ENCODE measurements at regions not wholly inside any gene's neighbourhood (a gene's known extent, or its start where the extent isn't known, plus 50 kb on each side); places are given as distances from the start of the nearest gene placed in this dataset.

DNA sequence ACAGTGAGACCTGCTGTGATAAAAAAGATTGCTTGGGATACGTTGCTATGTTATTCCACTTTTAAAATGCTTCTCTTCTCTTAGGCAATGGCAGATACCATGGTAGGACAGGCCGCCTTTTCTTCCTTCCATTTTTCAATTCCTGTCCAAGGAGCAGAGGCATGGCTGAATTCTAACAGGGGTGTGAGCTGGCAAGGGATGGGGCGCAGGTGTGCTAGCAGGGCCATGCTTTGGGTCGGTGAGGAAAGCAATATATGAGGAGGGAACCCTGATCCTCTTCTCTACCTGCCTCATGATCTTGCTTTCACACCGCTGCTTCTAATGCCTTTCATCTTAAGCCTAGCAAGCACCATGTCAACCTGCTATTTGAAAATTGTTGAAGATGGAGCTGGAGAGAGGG is 225.0 kb downstream of the KATNAL1 start:
- H3K27me3 ChIP-seq (ENCODE audit: control insufficient read depth, insufficient read depth, low read length): no peaks in the 10 kb centered on the region
- TF ChIP-seq CTCF (IDR thresholded peaks at IDR 0.05; ENCODE audit: insufficient read depth, low read length, poor library complexity, severe bottlenecking): no peak
- no peaks in the 10 kb centered on the region for H3K36me3 ChIP-seq (ENCODE audit: control insufficient read depth, insufficient read depth, low read length)
- H3K4me3 ChIP-seq (ENCODE audit: low read depth, low read length): no peak overlapping the region
- no peak for DNase-seq (ENCODE audit: low read depth)

DNA sequence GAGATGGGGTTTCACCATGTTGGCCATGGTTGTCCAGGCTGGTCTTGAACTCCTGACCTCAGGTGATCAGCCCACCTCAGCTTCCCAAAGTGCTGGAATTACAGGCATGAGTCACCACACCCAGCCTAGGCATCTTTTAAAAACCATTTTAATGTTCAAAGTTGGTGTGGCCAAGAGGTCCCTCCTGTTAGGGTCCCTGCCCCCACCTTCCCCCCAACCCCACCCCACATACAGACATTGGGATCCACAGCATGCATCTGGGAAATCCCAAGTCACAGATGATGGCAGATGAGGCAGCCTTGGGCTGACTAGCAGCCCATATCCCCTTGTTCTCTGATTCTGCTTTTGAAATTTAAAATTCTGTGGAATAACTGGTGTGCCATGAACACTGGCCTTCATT is 226.0 kb downstream of the KATNAL1 start:
- Histone ChIP-seq H3K27me3 (ENCODE audit: control insufficient read depth, insufficient read depth, low read length) (no peaks in the 10 kb centered on the region), H3K4me3 (ENCODE audit: low read depth, low read length) (no peak overlapping the region), H3K36me3 (ENCODE audit: control insufficient read depth, insufficient read depth, low read length) (no peaks in the 10 kb centered on the region)
- no peak for DNase-seq (ENCODE audit: low read depth)
- TF ChIP-seq CTCF (IDR thresholded peaks at IDR 0.05; ENCODE audit: insufficient read depth, low read length, poor library complexity, severe bottlenecking): no peak

- no peaks in the 10 kb centered on the region for H3K27me3 ChIP-seq (ENCODE audit: control insufficient read depth, insufficient read depth, low read length)
- TF ChIP-seq CTCF (IDR thresholded peaks at IDR 0.05; ENCODE audit: insufficient read depth, low read length, poor library complexity, severe bottlenecking): no peak
- no peaks in the 10 kb centered on the region for H3K36me3 ChIP-seq (ENCODE audit: control insufficient read depth, insufficient read depth, low read length)
- DNase-seq (ENCODE audit: low read depth): no peak
- H3K4me3 ChIP-seq (ENCODE audit: low read depth, low read length): no peak overlapping the region
Observed at GRCh38 chr13:30079501-30079900, 227.8 kb downstream of the KATNAL1 start.

DNA sequence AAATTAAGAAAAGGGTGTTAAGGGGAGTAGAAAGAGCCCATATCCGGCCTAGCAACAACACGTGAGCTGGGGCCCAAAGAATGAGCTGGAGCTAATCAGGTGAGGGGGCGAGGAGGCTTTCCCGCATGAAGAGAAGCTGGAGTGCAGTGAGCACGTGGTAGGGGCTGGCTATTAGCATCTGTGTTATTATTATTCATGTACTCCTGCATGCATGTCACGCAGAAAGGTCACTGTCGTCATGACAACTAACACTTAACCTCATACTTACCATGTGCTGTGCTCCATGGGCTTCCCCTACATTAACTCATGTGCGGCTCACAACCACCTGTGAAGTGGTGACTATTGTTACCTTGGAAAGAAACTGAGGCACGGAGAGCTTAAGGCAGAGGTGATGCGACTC is 227.6 kb upstream of the UBL3 start:
- no peaks in the 10 kb centered on the region for H3K36me3 ChIP-seq (ENCODE audit: control insufficient read depth, insufficient read depth, low read length)
- TF ChIP-seq CTCF (IDR thresholded peaks at IDR 0.05; ENCODE audit: insufficient read depth, low read length, poor library complexity, severe bottlenecking): no peak
- DNase-seq (ENCODE audit: low read depth): no peak
- no peaks in the 10 kb centered on the region for H3K27me3 ChIP-seq (ENCODE audit: control insufficient read depth, insufficient read depth, low read length)
- no peak overlapping the region for H3K4me3 ChIP-seq (ENCODE audit: low read depth, low read length)

- Histone ChIP-seq H3K36me3 (ENCODE audit: control insufficient read depth, insufficient read depth, low read length) (no peaks in the 10 kb centered on the region), H3K4me3 (ENCODE audit: low read depth, low read length) (no peak overlapping the region), H3K27me3 (ENCODE audit: control insufficient read depth, insufficient read depth, low read length) (no peaks in the 10 kb centered on the region)
- TF ChIP-seq CTCF (IDR thresholded peaks at IDR 0.05; ENCODE audit: insufficient read depth, low read length, poor library complexity, severe bottlenecking): no peak
- DNase-seq (ENCODE audit: low read depth): no peak
Observed at GRCh38 chr13:30077240-30077735, 226.9 kb upstream of the UBL3 start.

- DNase-seq (ENCODE audit: low read depth): no peak
- no peak overlapping the region for H3K4me3 ChIP-seq (ENCODE audit: low read depth, low read length)
- H3K36me3 ChIP-seq (ENCODE audit: control insufficient read depth, insufficient read depth, low read length): no peaks in the 10 kb centered on the region
- no peaks in the 10 kb centered on the region for H3K27me3 ChIP-seq (ENCODE audit: control insufficient read depth, insufficient read depth, low read length)
- TF ChIP-seq CTCF (IDR thresholded peaks at IDR 0.05; ENCODE audit: insufficient read depth, low read length, poor library complexity, severe bottlenecking): no peak
Observed at GRCh38 chr13:30074955-30075614, 224.7 kb upstream of the UBL3 start.

Data from kidney epithelial cell (primary cell).